Upper lobe of right lung (tissue), 1 donor: ENCODE measurements at regions not wholly inside any gene's neighbourhood (a gene's known extent, or its start where the extent isn't known, plus 50 kb on each side); places are given as distances from the start of the nearest gene placed in this dataset.
A peak's percentile ranks its signal among the peaks of the same experiment; 100 is the strongest.

Experiments used
- ATAC-seq: fragments of 200-7000 bp; cut with Tn5 transposase; one replicate; pipeline ENCODE4 v1.9.1; 2020; ENCODE audit warnings: mild to moderate bottlenecking, moderate library complexity
- DNase-seq: peaks from one replicate; pipeline ENCODE4 v3.0.0-alpha.2; 2020
- H3K27ac ChIP-seq: fragments of 200-600 bp; one replicate; pipeline ENCODE4 v1.8.0; 2022
- H3K27me3 ChIP-seq: fragments of 200-600 bp; one replicate; pipeline ENCODE4 v1.8.0; 2022; ENCODE audit warnings: mild to moderate bottlenecking
- H3K36me3 ChIP-seq: fragments of 200-600 bp; one replicate; pipeline ENCODE4 v1.8.0; 2022
- H3K4me1 ChIP-seq: fragments of 200-600 bp; one replicate; pipeline ENCODE4 v1.8.0; 2022
- H3K4me3 ChIP-seq: fragments of 200-600 bp; one replicate; pipeline ENCODE4 v1.8.0; 2022; ENCODE audit warnings: mild to moderate bottlenecking
- H3K9me3 ChIP-seq: fragments of 200-600 bp; one replicate; pipeline ENCODE4 v1.8.0; 2022
- CTCF ChIP-seq: fragments of 200-600 bp; IDR thresholded peaks from one replicate; pipeline ENCODE4 v1.8.0; 2022; ENCODE audit warnings: antibody characterized with exemption
- intact Hi-C: fragments of 100-400 bp; cut with DNase I; formaldehyde crosslinking; loops from one replicate; pipeline ENCODE4 v1.11.0; 2022
- donor health status: DM: no; HTN: yes; CAD: no; lungs with severe emphysema.

DNA sequence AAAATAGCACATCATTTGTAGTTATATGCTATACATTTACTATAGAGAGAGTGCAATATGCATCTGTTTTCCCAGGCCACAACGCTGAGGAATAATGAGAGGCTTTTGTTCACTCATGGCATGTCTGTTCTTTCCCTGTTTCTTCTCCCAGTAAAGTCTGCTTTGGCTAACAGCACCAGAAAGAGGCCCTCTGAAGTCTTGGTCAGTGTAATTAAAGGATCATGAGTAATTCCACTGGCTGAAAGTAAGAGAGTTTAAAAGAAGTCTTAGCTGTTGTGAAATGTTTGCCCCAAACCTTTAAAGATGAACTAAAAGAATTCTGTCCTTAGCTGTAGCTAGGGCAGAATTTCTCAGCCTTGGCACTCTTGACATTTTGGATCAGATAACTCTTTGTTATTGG lies 228.8 kb downstream of the TLE4 start:
- H3K4me1 ChIP-seq, result no peaks in the 10 kb centered on the region
- no peak overlapping the region for H3K4me3 ChIP-seq
- no peaks in the 10 kb centered on the region for H3K27me3 ChIP-seq
- intact Hi-C loops, result no loop called here
- DNase-seq (no peak), ATAC-seq (no peak)
- H3K9me3 ChIP-seq, result no peaks in the 10 kb centered on the region
- H3K27ac ChIP-seq, result no peak overlapping the region
- no peak for TF ChIP-seq CTCF
- H3K36me3 ChIP-seq, result no peaks in the 10 kb centered on the region

DNA sequence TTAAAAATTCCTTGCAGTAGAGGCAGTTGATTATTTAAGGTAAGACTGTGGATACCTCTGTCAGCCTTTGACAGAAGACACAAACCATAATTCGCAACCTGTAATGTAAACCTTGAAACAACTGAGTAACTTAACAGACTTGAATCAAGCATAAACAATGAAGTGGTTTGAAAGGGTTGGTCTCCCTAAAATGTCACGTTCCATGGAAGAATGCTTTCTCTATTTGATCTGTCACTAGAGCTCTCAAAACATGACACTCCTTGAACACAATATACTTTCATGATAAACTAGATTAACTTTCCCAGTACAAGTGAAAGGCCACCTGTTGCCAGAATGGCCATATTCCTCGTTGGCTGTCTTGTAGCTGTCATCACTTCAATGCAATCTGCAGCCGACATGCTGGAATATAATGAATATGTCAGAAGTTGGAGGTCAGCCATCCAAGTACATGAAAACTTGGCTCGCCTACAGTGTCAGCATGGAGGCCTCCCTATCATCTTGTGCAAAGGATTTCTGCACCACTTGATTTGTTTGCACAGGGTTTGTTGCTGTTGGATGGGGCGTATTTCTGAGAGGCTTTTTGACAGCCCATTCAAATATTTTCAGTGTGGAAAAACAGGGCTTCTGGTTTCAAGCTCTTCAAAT lies 228.0 kb downstream of the TLE4 start:
- Histone ChIP-seq H3K27ac (no peak overlapping the region), H3K4me1 (no peaks in the 10 kb centered on the region), H3K36me3 (no peaks in the 10 kb centered on the region), H3K9me3 (no peaks in the 10 kb centered on the region), H3K27me3 (no peaks in the 10 kb centered on the region), H3K4me3 (no peak overlapping the region)
- intact Hi-C loops, result no loop called here
- ATAC-seq, result peak; percentile 93
- no peak for TF ChIP-seq CTCF
- no peak for DNase-seq

DNA sequence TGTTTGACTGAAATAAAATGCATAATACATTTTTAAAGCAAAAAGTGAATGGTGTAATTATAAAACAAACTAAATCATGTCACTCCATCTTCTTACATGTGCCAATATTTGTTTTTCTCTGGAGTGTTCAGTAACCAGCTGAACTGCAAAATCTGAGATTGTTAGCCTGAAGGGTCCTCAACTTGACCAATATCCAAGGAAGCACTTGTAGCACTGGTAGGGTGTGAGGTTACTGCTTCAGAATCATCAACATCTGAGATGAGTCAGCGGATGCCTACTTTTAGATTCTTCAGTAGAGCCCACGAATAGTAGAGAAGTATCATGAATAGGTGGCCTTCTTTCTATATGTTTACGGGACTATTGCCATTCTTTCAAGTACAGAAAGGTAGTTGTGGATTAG lies 226.7 kb downstream of the TLE4 start:
- no peak for DNase-seq
- no peaks in the 10 kb centered on the region for H3K9me3 ChIP-seq
- no peaks in the 10 kb centered on the region for H3K4me1 ChIP-seq
- H3K27ac ChIP-seq, result no peak overlapping the region
- no peaks in the 10 kb centered on the region for H3K27me3 ChIP-seq
- H3K36me3 ChIP-seq, result no peaks in the 10 kb centered on the region
- no peak for TF ChIP-seq CTCF
- H3K4me3 ChIP-seq, result no peak overlapping the region
- intact Hi-C loops, result no loop called here
- ATAC-seq, result peak; percentile 63

DNA sequence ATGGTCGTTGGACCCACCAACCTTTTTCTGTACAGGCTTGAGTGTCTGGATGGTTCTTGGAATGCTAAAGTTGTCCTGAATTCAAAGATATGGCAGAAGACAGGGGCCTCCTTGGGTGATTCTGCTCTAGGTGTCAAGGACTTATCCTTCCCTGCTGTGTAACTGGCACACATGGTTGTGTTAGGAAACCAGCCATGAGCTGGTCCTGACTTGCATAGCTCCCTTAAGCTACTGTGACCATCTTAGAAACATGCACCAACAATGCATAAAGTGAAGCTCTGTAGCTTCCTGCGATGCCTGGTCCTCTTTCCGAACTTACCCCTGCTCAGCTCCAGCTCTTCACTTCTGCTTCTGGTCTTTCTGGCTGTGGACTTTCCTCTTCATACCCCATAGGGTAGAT lies 224.6 kb downstream of the TLE4 start:
- H3K27ac ChIP-seq, result no peak overlapping the region
- no peaks in the 10 kb centered on the region for H3K36me3 ChIP-seq
- no peak for TF ChIP-seq CTCF
- no peaks in the 10 kb centered on the region for H3K4me1 ChIP-seq
- no peaks in the 10 kb centered on the region for H3K9me3 ChIP-seq
- ATAC-seq, result no peak
- intact Hi-C loops, result no loop called here
- H3K27me3 ChIP-seq, result no peaks in the 10 kb centered on the region
- no peak for DNase-seq
- no peak overlapping the region for H3K4me3 ChIP-seq

- no peak for TF ChIP-seq CTCF
- no peaks in the 10 kb centered on the region for H3K36me3 ChIP-seq
- no peaks in the 10 kb centered on the region for H3K9me3 ChIP-seq
- no peak for ATAC-seq
- H3K27ac ChIP-seq, result no peak overlapping the region
- no peak overlapping the region for H3K4me3 ChIP-seq
- no peaks in the 10 kb centered on the region for H3K27me3 ChIP-seq
- no peak for DNase-seq
- no peaks in the 10 kb centered on the region for H3K4me1 ChIP-seq
- intact Hi-C loops, result no loop called here
Measured at GRCh38 chr9:79788662-79789061, 216.9 kb downstream of the TLE4 start.

DNA sequence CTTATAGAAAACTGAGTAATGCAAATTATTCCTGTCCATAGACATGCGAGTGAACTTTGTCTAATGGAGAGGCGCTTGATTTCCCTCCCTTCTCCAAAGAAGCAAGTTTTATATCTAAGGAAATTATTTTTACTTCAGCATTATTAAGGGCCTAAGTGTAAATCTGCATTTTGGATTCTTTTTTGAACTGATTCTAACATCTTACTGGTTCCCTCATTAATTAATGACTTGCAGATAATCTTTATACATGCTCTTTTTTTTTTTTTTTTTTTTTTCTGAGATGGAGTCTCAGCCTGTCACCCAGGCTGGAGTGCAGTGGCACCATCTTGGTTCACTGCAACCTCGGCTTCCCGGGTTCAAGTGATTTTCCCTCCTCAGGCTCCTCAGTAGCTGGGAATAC lies 209.5 kb downstream of the TLE4 start:
- no peaks in the 10 kb centered on the region for H3K9me3 ChIP-seq
- H3K27me3 ChIP-seq, result no peaks in the 10 kb centered on the region
- DNase-seq, result no peak
- intact Hi-C loops, result no loop called here
- H3K27ac ChIP-seq, result no peak overlapping the region
- no peak overlapping the region for H3K4me3 ChIP-seq
- no peak for ATAC-seq
- H3K36me3 ChIP-seq, result no peaks in the 10 kb centered on the region
- H3K4me1 ChIP-seq, result no peaks in the 10 kb centered on the region
- TF ChIP-seq CTCF, result no peak
